Endodermal cell (in vitro differentiated cells): ENCODE measurements at regions not wholly inside any gene's neighbourhood (a gene's known extent, or its start where the extent isn't known, plus 50 kb on each side); places are given as distances from the start of the nearest gene placed in this dataset.

Experiments used
- DNase-seq: peaks from one replicate; pipeline ENCODE4 v3.0.0-alpha.2; 2017
- H3K27ac ChIP-seq: 2 replicates; pipeline ENCODE4 v1.5.1; 2013; ENCODE audit warnings: mild to moderate bottlenecking, low read depth, low read length, moderate library complexity
- H3K27me3 ChIP-seq: 2 replicates; pipeline ENCODE4 v1.6.1; 2013; ENCODE audit warnings: mild to moderate bottlenecking, low read length, moderate library complexity; ENCODE audit not compliant: insufficient read depth, control insufficient read depth, poor library complexity, severe bottlenecking
- H3K36me3 ChIP-seq: 2 replicates; pipeline ENCODE4 v1.7.0; 2013; ENCODE audit warnings: mild to moderate bottlenecking, low read length, moderate library complexity; ENCODE audit not compliant: control insufficient read depth, insufficient read depth
- H3K4me1 ChIP-seq: one replicate; pipeline ENCODE4 v1.7.0; 2013; ENCODE audit warnings: low read length; ENCODE audit not compliant: control insufficient read depth, insufficient read depth
- H3K4me3 ChIP-seq: 2 replicates; pipeline ENCODE4 v1.5.1; 2013; ENCODE audit warnings: mild to moderate bottlenecking, low read length, moderate library complexity
- H3K9ac ChIP-seq: 2 replicates; pipeline ENCODE4 v1.6.1; 2013; ENCODE audit warnings: mild to moderate bottlenecking, low read length, moderate library complexity; ENCODE audit not compliant: poor library complexity, severe bottlenecking; ENCODE audit errors: extremely low read depth
- H3K9me3 ChIP-seq: 2 replicates; pipeline ENCODE4 v1.6.1; 2013; ENCODE audit warnings: mild to moderate bottlenecking, low read length, moderate library complexity; ENCODE audit not compliant: control insufficient read depth
- H3K27ac Mint-ChIP-seq: 2 replicates; pipeline ENCODE4 v1.8.0; 2020; ENCODE audit warnings: mixed read lengths
- H3K27me3 Mint-ChIP-seq: 2 replicates; pipeline ENCODE4 v1.8.0; 2021; ENCODE audit warnings: mild to moderate bottlenecking, mixed read lengths; ENCODE audit not compliant: insufficient read depth
- H3K36me3 Mint-ChIP-seq: 2 replicates; pipeline ENCODE4 v1.8.0; 2020; ENCODE audit warnings: low read depth, mixed read lengths
- H3K4me1 Mint-ChIP-seq: 2 replicates; pipeline ENCODE4 v1.8.0; 2020; ENCODE audit warnings: mixed read lengths
- H3K4me3 Mint-ChIP-seq: 2 replicates; pipeline ENCODE4 v1.8.0; 2020; ENCODE audit warnings: mild to moderate bottlenecking, moderate library complexity, mixed read lengths
- H3K9me3 Mint-ChIP-seq: 2 replicates; pipeline ENCODE4 v1.8.0; 2020; ENCODE audit warnings: mild to moderate bottlenecking, mixed read lengths
- WGBS, 2 experiments: methylation state at CpG; one replicate each; pipeline versions ENCODE4 v1.1.5 to v1.1.7; 2013; ENCODE audit warnings: missing lambda C conversion rate in 2 of 2, mixed read lengths in 1 of 2; ENCODE audit not compliant: insufficient coverage in 1 of 2, insufficient read length in 1 of 2; 5-methylcytosine and 5-hydroxymethylcytosine counted together
- TF ChIP-seq, protein P1 (sequence below): fragments of 200-600 bp; sonication (generic); conservative IDR thresholded peaks from 2 replicates; pipeline ENCODE4 v1.5.0; 2021; ENCODE audit warnings: antibody characterized with exemption, mild to moderate bottlenecking

GRCh38 chr12:95358111-95359083 lies 115.6 kb upstream of the METAP2 start:
- TF ChIP-seq, protein P1, sequence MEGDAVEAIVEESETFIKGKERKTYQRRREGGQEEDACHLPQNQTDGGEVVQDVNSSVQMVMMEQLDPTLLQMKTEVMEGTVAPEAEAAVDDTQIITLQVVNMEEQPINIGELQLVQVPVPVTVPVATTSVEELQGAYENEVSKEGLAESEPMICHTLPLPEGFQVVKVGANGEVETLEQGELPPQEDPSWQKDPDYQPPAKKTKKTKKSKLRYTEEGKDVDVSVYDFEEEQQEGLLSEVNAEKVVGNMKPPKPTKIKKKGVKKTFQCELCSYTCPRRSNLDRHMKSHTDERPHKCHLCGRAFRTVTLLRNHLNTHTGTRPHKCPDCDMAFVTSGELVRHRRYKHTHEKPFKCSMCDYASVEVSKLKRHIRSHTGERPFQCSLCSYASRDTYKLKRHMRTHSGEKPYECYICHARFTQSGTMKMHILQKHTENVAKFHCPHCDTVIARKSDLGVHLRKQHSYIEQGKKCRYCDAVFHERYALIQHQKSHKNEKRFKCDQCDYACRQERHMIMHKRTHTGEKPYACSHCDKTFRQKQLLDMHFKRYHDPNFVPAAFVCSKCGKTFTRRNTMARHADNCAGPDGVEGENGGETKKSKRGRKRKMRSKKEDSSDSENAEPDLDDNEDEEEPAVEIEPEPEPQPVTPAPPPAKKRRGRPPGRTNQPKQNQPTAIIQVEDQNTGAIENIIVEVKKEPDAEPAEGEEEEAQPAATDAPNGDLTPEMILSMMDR: no peak
- peaks cover 5% of the 10 kb centered on the region for H3K4me1 Mint-ChIP-seq
- H3K27ac Mint-ChIP-seq: no peak overlapping the region
- Histone ChIP-seq H3K36me3 (no peaks in the 10 kb centered on the region), H3K4me1 (no peaks in the 10 kb centered on the region), H3K9ac (no peak overlapping the region), H3K27me3 (no peaks in the 10 kb centered on the region), H3K4me3 (no peak overlapping the region), H3K9me3 (no peaks in the 10 kb centered on the region), H3K27ac (no peak overlapping the region)
- no peaks in the 10 kb centered on the region for H3K36me3 Mint-ChIP-seq
- DNase-seq: no peak
- H3K4me3 Mint-ChIP-seq: no peak overlapping the region
- H3K27me3 Mint-ChIP-seq: no peaks in the 10 kb centered on the region
- H3K9me3 Mint-ChIP-seq: no peaks in the 10 kb centered on the region
- 93 to 96% methylated on average over 10 to 11 of the region's 11 CpGs for WGBS, 2 experiments

- no peaks in the 10 kb centered on the region for H3K4me1 ChIP-seq
- no peaks in the 10 kb centered on the region for H3K9me3 ChIP-seq
- TF ChIP-seq, protein P1: no peak
- H3K9ac ChIP-seq: no peak overlapping the region
- H3K36me3 Mint-ChIP-seq: no peaks in the 10 kb centered on the region
- no peak overlapping the region for H3K4me3 Mint-ChIP-seq
- no peaks in the 10 kb centered on the region for H3K27me3 ChIP-seq
- no peaks in the 10 kb centered on the region for H3K4me1 Mint-ChIP-seq
- H3K4me3 ChIP-seq: no peak overlapping the region
- H3K36me3 ChIP-seq: no peaks in the 10 kb centered on the region
- no peak overlapping the region for H3K27ac Mint-ChIP-seq
- H3K9me3 Mint-ChIP-seq: no peaks in the 10 kb centered on the region
- whole genome bisulfite sequencing, 2 experiments: 88 to 100% methylated on average over 1 to 2 of the region's 2 CpGs
- H3K27ac ChIP-seq: no peak overlapping the region
- DNase-seq: no peak
- H3K27me3 Mint-ChIP-seq: no peaks in the 10 kb centered on the region
Observed at GRCh38 chr12:95365912-95366311, 108.0 kb upstream of the METAP2 start.

DNA sequence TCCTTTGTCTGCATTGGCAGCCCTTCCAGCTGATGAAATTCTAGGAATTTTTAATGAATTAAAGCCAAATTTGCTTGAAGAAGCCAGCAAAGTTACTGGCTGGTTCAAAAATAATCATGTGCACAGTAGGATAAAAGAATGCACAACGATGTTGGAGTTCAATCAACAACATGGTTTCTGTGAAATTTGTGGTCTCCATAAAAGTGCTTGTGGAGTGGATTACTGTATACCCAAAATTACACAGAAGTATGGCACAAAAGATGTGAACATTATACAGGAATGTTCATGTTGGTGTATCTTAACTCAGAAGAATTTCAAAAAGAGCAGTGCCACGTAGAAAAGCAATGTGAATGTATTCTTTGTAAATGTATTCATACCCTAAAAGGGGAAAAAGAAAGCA lies 105.0 kb upstream of the METAP2 start:
- H3K4me1 ChIP-seq: no peaks in the 10 kb centered on the region
- Mint-ChIP-seq H3K9me3 (no peaks in the 10 kb centered on the region), H3K36me3 (no peaks in the 10 kb centered on the region), H3K27ac (no peak overlapping the region), H3K4me3 (no peak overlapping the region), H3K4me1 (no peaks in the 10 kb centered on the region), H3K27me3 (no peaks in the 10 kb centered on the region)
- no peak overlapping the region for H3K27ac ChIP-seq
- H3K27me3 ChIP-seq: no peaks in the 10 kb centered on the region
- 83 to 90% methylated on average over 1 to 2 of the region's 2 CpGs for WGBS, 2 experiments
- TF ChIP-seq, protein P1: no peak
- DNase-seq: no peak
- H3K4me3 ChIP-seq: no peak overlapping the region
- no peaks in the 10 kb centered on the region for H3K36me3 ChIP-seq
- H3K9ac ChIP-seq: no peak overlapping the region
- no peaks in the 10 kb centered on the region for H3K9me3 ChIP-seq
